Nephron progenitor cell (in vitro differentiated cells): ENCODE measurements at regions not wholly inside any gene's neighbourhood (a gene's known extent, or its start where the extent isn't known, plus 50 kb on each side); places are given as distances from the start of the nearest gene placed in this dataset.

Experiments
- DNase-seq: peaks from one replicate; pipeline ENCODE4 v3.0.0; 2021
- H3K27ac Mint-ChIP-seq: 2 replicates; pipeline ENCODE4 v1.8.0; 2021; ENCODE audit warnings: mild to moderate bottlenecking, moderate library complexity, mixed read lengths
- H3K27me3 Mint-ChIP-seq: 2 replicates; pipeline ENCODE4 v1.8.0; 2021; ENCODE audit warnings: mild to moderate bottlenecking, low read depth, mixed read lengths; ENCODE audit not compliant: poor library complexity
- H3K36me3 Mint-ChIP-seq: 2 replicates; pipeline ENCODE4 v1.8.0; 2021; ENCODE audit warnings: low read depth, mixed read lengths
- H3K4me1 Mint-ChIP-seq: 2 replicates; pipeline ENCODE4 v1.8.0; 2021; ENCODE audit warnings: mixed read lengths
- H3K4me3 Mint-ChIP-seq: 2 replicates; pipeline ENCODE4 v1.8.0; 2021; ENCODE audit warnings: mild to moderate bottlenecking, moderate library complexity, mixed read lengths
- H3K9me3 Mint-ChIP-seq: 2 replicates; pipeline ENCODE4 v1.8.0; 2021; ENCODE audit warnings: mild to moderate bottlenecking, moderate library complexity, mixed read lengths
- CTCF ChIP-seq: fragments of 200-600 bp; sonication (generic); IDR thresholded peaks from 2 replicates; pipeline ENCODE4 v1.5.0; 2021; ENCODE audit warnings: antibody characterized with exemption

- H3K27me3 Mint-ChIP-seq, result peaks cover 18% of the 10 kb centered on the region
- H3K27ac Mint-ChIP-seq, result no peak overlapping the region
Observed at GRCh38 chr22:44371741-44372525, 59.2 kb upstream of the SHISAL1 start.

GRCh38 chr22:44369916-44370801, 57.4 kb upstream of the SHISAL1 start:
- H3K9me3 Mint-ChIP-seq, result peaks cover 18% of the 10 kb centered on the region
- H3K27ac Mint-ChIP-seq, result no peak overlapping the region
- peaks cover 39% of the 10 kb centered on the region for H3K4me1 Mint-ChIP-seq
- DNase-seq, result no peak
- no peak overlapping the region for H3K4me3 Mint-ChIP-seq
- H3K36me3 Mint-ChIP-seq, result peaks cover 3% of the 10 kb centered on the region
- peaks cover 15% of the 10 kb centered on the region for H3K27me3 Mint-ChIP-seq
- no peak for TF ChIP-seq CTCF

More at GRCh38 chr22:44371741-44372525, 59.2 kb upstream of the SHISAL1 start:
- no peak for DNase-seq
- TF ChIP-seq CTCF, result no peak
- peaks cover 7% of the 10 kb centered on the region for H3K36me3 Mint-ChIP-seq
- H3K4me3 Mint-ChIP-seq, result no peak overlapping the region
- peaks cover 35% of the 10 kb centered on the region for H3K9me3 Mint-ChIP-seq
- peaks cover 21% of the 10 kb centered on the region for H3K4me1 Mint-ChIP-seq

- no peak overlapping the region for H3K4me3 Mint-ChIP-seq
- peaks cover 48% of the 10 kb centered on the region for H3K4me1 Mint-ChIP-seq
- H3K36me3 Mint-ChIP-seq, result no peaks in the 10 kb centered on the region
- DNase-seq, result no peak
- peaks cover 9% of the 10 kb centered on the region for H3K9me3 Mint-ChIP-seq
- TF ChIP-seq CTCF, result no peak
- H3K27me3 Mint-ChIP-seq, result peaks cover 16% of the 10 kb centered on the region
- H3K27ac Mint-ChIP-seq, result no peak overlapping the region
Observed at GRCh38 chr22:44369293-44369661, 56.5 kb upstream of the SHISAL1 start.

GRCh38 chr22:44368611-44369292, 56.0 kb upstream of the SHISAL1 start:
- H3K4me1 Mint-ChIP-seq, result peaks cover 53% of the 10 kb centered on the region
- no peak for DNase-seq
- H3K27ac Mint-ChIP-seq, result no peak overlapping the region
- TF ChIP-seq CTCF, result no peak
- no peaks in the 10 kb centered on the region for H3K36me3 Mint-ChIP-seq
- peaks cover 19% of the 10 kb centered on the region for H3K27me3 Mint-ChIP-seq
- peaks cover 4% of the 10 kb centered on the region for H3K9me3 Mint-ChIP-seq
- no peak overlapping the region for H3K4me3 Mint-ChIP-seq

- H3K27me3 Mint-ChIP-seq, result peaks cover 19% of the 10 kb centered on the region
- H3K9me3 Mint-ChIP-seq, result no peaks in the 10 kb centered on the region
- no peak overlapping the region for H3K27ac Mint-ChIP-seq
- TF ChIP-seq CTCF, result no peak
- H3K4me1 Mint-ChIP-seq, result peaks cover 54% of the 10 kb centered on the region
- no peak overlapping the region for H3K4me3 Mint-ChIP-seq
- DNase-seq, result no peak
- H3K36me3 Mint-ChIP-seq, result no peaks in the 10 kb centered on the region
Observed at GRCh38 chr22:44366372-44367300, 53.9 kb upstream of the SHISAL1 start.
